ENCODE measurements at regions not wholly inside any gene's neighbourhood (a gene's known extent, or its start where the extent isn't known, plus 50 kb on each side); places are given as distances from the start of the nearest gene placed in this dataset.

GRCh38 chr2:103898561-103898960 lies 955.4 kb upstream of the POU3F3 start:
- H3K9me2 ChIP-seq (replicated peaks; ENCODE audit: insufficient read depth): no peaks in the 10 kb centered on the region
- H3K4me3 ChIP-seq: no peak overlapping the region
- H3K27ac ChIP-seq: no peak overlapping the region
- no peaks in the 10 kb centered on the region for H3K79me2 ChIP-seq
- DNase-seq (ENCODE audit: low spot score): no peak
- TF ChIP-seq EZH2 (IDR thresholded peaks at IDR 0.05; ENCODE audit: borderline replicate concordance): no peak
- no peak for TF ChIP-seq EZH2phosphoT487 (IDR thresholded peaks at IDR 0.05; ENCODE audit: low read depth, severe bottlenecking, unreplicated experiment)
- TF ChIP-seq CTCF (IDR thresholded peaks at IDR 0.05; ENCODE audit: poor library complexity): no peak
- H3K36me3 ChIP-seq (replicated peaks; ENCODE audit: insufficient read depth, low read depth): no peaks in the 10 kb centered on the region
- no peaks in the 10 kb centered on the region for H3K27me3 ChIP-seq
- 94% methylated on average over 3 of the region's 3 CpGs for WGBS (ENCODE audit: low lambda C conversion rate, missing lambda C conversion rate)
- H3K9me3 ChIP-seq (ENCODE audit: low read depth): no peaks in the 10 kb centered on the region
- no peak overlapping the region for H2AFZ ChIP-seq
- no peaks in the 10 kb centered on the region for H3K4me1 ChIP-seq (ENCODE audit: insufficient read depth)
- H3K4me2 ChIP-seq: no peak overlapping the region
- no peaks in the 10 kb centered on the region for H4K20me1 ChIP-seq (ENCODE audit: insufficient read depth, poor library complexity, severe bottlenecking)

GRCh38 chr2:103902347-103902746 lies 951.6 kb upstream of the POU3F3 start:
- DNase-seq (ENCODE audit: low spot score): no peak
- no peak for TF ChIP-seq EZH2 (IDR thresholded peaks at IDR 0.05; ENCODE audit: borderline replicate concordance)
- TF ChIP-seq CTCF (IDR thresholded peaks at IDR 0.05; ENCODE audit: poor library complexity): no peak
- TF ChIP-seq EZH2phosphoT487 (IDR thresholded peaks at IDR 0.05; ENCODE audit: low read depth, severe bottlenecking, unreplicated experiment): no peak

GRCh38 chr2:103921161-103921560 lies 932.8 kb upstream of the POU3F3 start:
- DNase-seq (ENCODE audit: low spot score): no peak
- H2AFZ ChIP-seq: no peak overlapping the region
- no peaks in the 10 kb centered on the region for H3K4me1 ChIP-seq (ENCODE audit: insufficient read depth)
- TF ChIP-seq CTCF (IDR thresholded peaks at IDR 0.05; ENCODE audit: poor library complexity) (no peak), EZH2 (IDR thresholded peaks at IDR 0.05; ENCODE audit: borderline replicate concordance) (no peak), EZH2phosphoT487 (IDR thresholded peaks at IDR 0.05; ENCODE audit: low read depth, severe bottlenecking, unreplicated experiment) (no peak)
- H3K36me3 ChIP-seq (replicated peaks; ENCODE audit: insufficient read depth, low read depth): no peaks in the 10 kb centered on the region
- no peak overlapping the region for H3K4me3 ChIP-seq
- no peaks in the 10 kb centered on the region for H3K9me3 ChIP-seq (ENCODE audit: low read depth)
- H3K9me2 ChIP-seq (replicated peaks; ENCODE audit: insufficient read depth): no peaks in the 10 kb centered on the region
- no peaks in the 10 kb centered on the region for H3K27me3 ChIP-seq
- no peaks in the 10 kb centered on the region for H3K79me2 ChIP-seq
- no peak overlapping the region for H3K27ac ChIP-seq
- no peak overlapping the region for H3K4me2 ChIP-seq
- no peaks in the 10 kb centered on the region for H4K20me1 ChIP-seq (ENCODE audit: insufficient read depth, poor library complexity, severe bottlenecking)

More at GRCh38 chr2:103902347-103902746, 951.6 kb upstream of the POU3F3 start:
- no peaks in the 10 kb centered on the region for H3K9me2 ChIP-seq (replicated peaks; ENCODE audit: insufficient read depth)
- H3K4me2 ChIP-seq: no peak overlapping the region
- H3K79me2 ChIP-seq: no peaks in the 10 kb centered on the region
- H3K9me3 ChIP-seq (ENCODE audit: low read depth): no peaks in the 10 kb centered on the region
- H3K27me3 ChIP-seq: no peaks in the 10 kb centered on the region
- no peak overlapping the region for H3K27ac ChIP-seq
- H2AFZ ChIP-seq: no peak overlapping the region
- no peaks in the 10 kb centered on the region for H3K36me3 ChIP-seq (replicated peaks; ENCODE audit: insufficient read depth, low read depth)
- no peak overlapping the region for H3K4me3 ChIP-seq
- H4K20me1 ChIP-seq (ENCODE audit: insufficient read depth, poor library complexity, severe bottlenecking): no peaks in the 10 kb centered on the region
- H3K4me1 ChIP-seq (ENCODE audit: insufficient read depth): no peaks in the 10 kb centered on the region

GRCh38 chr2:103942199-103942598 lies 911.7 kb upstream of the POU3F3 start:
- Histone ChIP-seq H3K4me1 (ENCODE audit: insufficient read depth) (no peaks in the 10 kb centered on the region), H3K9me3 (ENCODE audit: low read depth) (peaks cover 4% of the 10 kb centered on the region), H2AFZ (no peak overlapping the region), H3K27me3 (no peaks in the 10 kb centered on the region), H3K79me2 (no peaks in the 10 kb centered on the region), H3K9me2 (replicated peaks; ENCODE audit: insufficient read depth) (no peaks in the 10 kb centered on the region), H3K4me2 (no peak overlapping the region), H3K4me3 (no peak overlapping the region), H3K27ac (no peak overlapping the region), H4K20me1 (ENCODE audit: insufficient read depth, poor library complexity, severe bottlenecking) (no peaks in the 10 kb centered on the region), H3K36me3 (replicated peaks; ENCODE audit: insufficient read depth, low read depth) (no peaks in the 10 kb centered on the region)
- TF ChIP-seq EZH2 (IDR thresholded peaks at IDR 0.05; ENCODE audit: borderline replicate concordance): no peak
- TF ChIP-seq CTCF (IDR thresholded peaks at IDR 0.05; ENCODE audit: poor library complexity): no peak
- no peak for TF ChIP-seq EZH2phosphoT487 (IDR thresholded peaks at IDR 0.05; ENCODE audit: low read depth, severe bottlenecking, unreplicated experiment)
- DNase-seq (ENCODE audit: low spot score): no peak
